Muscle of leg (tissue), 3 donors: ENCODE measurements at regions not wholly inside any gene's neighbourhood (a gene's known extent, or its start where the extent isn't known, plus 50 kb on each side); places are given as distances from the start of the nearest gene placed in this dataset.

ENCODE experiments used
- DNase-seq: peaks from one replicate; pipeline ENCODE4 v3.0.0; 2013
- H3K27ac ChIP-seq: one replicate; pipeline ENCODE4 v1.5.1; 2013; ENCODE audit warnings: mild to moderate bottlenecking, low read length, control low read depth
- H3K27me3 ChIP-seq: one replicate; pipeline ENCODE4 v1.6.1; 2013; ENCODE audit warnings: low read length; ENCODE audit not compliant: control insufficient read depth, insufficient read depth
- H3K36me3 ChIP-seq: one replicate; pipeline ENCODE4 v1.6.1; 2013; ENCODE audit warnings: low read length; ENCODE audit not compliant: control insufficient read depth, insufficient read depth
- H3K4me1 ChIP-seq: one replicate; pipeline ENCODE4 v1.6.1; 2013; ENCODE audit warnings: low read length; ENCODE audit not compliant: control insufficient read depth, insufficient read depth
- H3K4me3 ChIP-seq: one replicate; pipeline ENCODE4 v1.5.1; 2013; ENCODE audit warnings: low read length, control low read depth
- H3K9me3 ChIP-seq: replicated peaks from 2 replicates; pipeline ENCODE4 v1.6.1; 2013; ENCODE audit warnings: low read depth, low read length; ENCODE audit not compliant: control insufficient read depth
- WGBS: methylation state at CpG from one replicate; pipeline ENCODE4 v1.1.5; 2013; ENCODE audit warnings: missing lambda C conversion rate; ENCODE audit not compliant: insufficient coverage; 5-methylcytosine and 5-hydroxymethylcytosine counted together

DNA sequence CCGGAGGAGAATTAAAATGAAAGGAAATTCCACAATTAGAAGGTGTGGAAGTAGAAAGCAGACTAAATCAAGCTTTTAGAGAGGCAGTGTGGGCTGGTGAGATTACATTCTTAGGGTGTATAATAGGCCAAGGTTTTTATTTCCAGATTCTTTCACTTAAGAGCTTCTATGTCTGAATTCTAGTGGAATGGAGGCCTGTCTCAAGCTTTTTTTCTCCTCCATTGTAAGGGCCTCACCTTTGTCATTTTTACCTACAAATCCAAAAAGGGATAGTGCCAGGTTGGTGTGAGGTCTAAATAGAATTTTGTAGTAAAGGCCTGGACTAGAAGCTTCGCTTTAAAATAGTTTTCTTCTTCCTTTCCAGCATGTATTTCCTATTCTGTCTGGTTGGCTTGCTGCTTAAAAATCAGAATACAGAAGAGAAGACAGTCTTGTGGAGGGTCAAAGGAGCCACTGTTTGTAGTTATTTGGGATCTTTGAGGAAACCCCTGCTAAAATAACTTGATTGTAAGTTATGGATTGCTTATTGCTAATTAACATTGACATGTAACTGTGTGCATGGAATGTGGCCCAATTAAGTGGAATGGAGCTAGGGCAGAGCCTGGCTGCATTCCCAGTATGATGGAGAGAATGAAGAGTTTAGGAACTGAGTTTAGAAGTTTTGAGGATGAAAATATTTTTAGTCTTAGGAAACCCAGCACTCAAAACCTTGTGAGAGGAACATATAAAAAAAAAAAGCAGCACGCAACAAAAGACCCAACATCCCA, 162.5 kb upstream of the B3GALT2 start:
- Histone ChIP-seq H3K36me3 (no peaks in the 10 kb centered on the region), H3K4me1 (peaks cover 2% of the 10 kb centered on the region), H3K27ac (peak overlapping the region; percentile 22), H3K4me3 (peak overlapping the region; percentile 3), H3K9me3 (no peaks in the 10 kb centered on the region), H3K27me3 (no peaks in the 10 kb centered on the region)
- WGBS: no CpG with 5 or more reads among the region's 3 CpGs
- no peak for DNase-seq

- no peaks in the 10 kb centered on the region for H3K9me3 ChIP-seq
- no peaks in the 10 kb centered on the region for H3K27me3 ChIP-seq
- DNase-seq: peak; percentile 51
- no peaks in the 10 kb centered on the region for H3K36me3 ChIP-seq
- H3K27ac ChIP-seq: peak overlapping the region; percentile 22
- WGBS: 46% methylated on average over 2 of the region's 6 CpGs
- no peak overlapping the region for H3K4me3 ChIP-seq
- H3K4me1 ChIP-seq: peaks cover 2% of the 10 kb centered on the region
These were observed 161.8 kb upstream of the B3GALT2 start for GRCh38 chr1:193348091-193348768.

GRCh38 chr1:193346085-193346484, 159.7 kb upstream of the B3GALT2 start:
- Histone ChIP-seq H3K4me1 (peaks cover 2% of the 10 kb centered on the region), H3K36me3 (no peaks in the 10 kb centered on the region), H3K9me3 (no peaks in the 10 kb centered on the region), H3K27me3 (no peaks in the 10 kb centered on the region), H3K27ac (no peak overlapping the region), H3K4me3 (no peak overlapping the region)
- DNase-seq: no peak

DNA sequence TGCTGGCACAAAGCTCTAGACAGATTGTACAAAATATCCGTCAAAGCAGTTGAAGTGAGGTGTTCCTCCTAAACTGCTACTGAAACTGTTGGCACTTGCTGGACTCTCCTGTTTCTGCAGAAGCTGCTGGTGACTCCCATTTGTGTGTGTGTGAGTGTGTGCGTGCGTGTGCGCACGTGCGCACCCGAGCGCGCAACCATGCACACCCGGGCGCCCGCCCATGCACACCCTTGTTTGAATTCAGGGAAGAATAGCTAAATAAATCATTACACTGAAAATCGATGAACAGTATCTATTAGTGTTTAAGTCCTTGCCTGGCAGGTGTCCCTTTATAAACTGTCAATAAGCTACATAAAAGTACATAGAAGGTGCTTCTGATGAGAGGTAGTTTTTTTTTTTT, 156.4 kb upstream of the B3GALT2 start:
- no peak for DNase-seq
- WGBS: 100% methylated on average over 1 of the region's 13 CpGs

GRCh38 chr1:193340331-193340730, 153.9 kb upstream of the B3GALT2 start:
- Histone ChIP-seq H3K4me3 (no peak overlapping the region), H3K4me1 (no peaks in the 10 kb centered on the region), H3K27ac (no peak overlapping the region), H3K9me3 (no peaks in the 10 kb centered on the region), H3K36me3 (no peaks in the 10 kb centered on the region), H3K27me3 (no peaks in the 10 kb centered on the region)
- DNase-seq: no peak

More for the DNA sequence above, 156.4 kb upstream of the B3GALT2 start:
- Histone ChIP-seq H3K36me3 (no peaks in the 10 kb centered on the region), H3K4me3 (no peak overlapping the region), H3K4me1 (no peaks in the 10 kb centered on the region), H3K27me3 (no peaks in the 10 kb centered on the region), H3K9me3 (no peaks in the 10 kb centered on the region), H3K27ac (no peak overlapping the region)

- H3K9me3 ChIP-seq: no peaks in the 10 kb centered on the region
- H3K27me3 ChIP-seq: no peaks in the 10 kb centered on the region
- H3K36me3 ChIP-seq: no peaks in the 10 kb centered on the region
- no peak overlapping the region for H3K27ac ChIP-seq
- WGBS: no CpG with 5 or more reads among the region's 4 CpGs
- H3K4me1 ChIP-seq: peaks cover 2% of the 10 kb centered on the region
- H3K4me3 ChIP-seq: no peak overlapping the region
- no peak for DNase-seq
These were observed 153.0 kb upstream of the B3GALT2 start for GRCh38 chr1:193339401-193339800.

DNA sequence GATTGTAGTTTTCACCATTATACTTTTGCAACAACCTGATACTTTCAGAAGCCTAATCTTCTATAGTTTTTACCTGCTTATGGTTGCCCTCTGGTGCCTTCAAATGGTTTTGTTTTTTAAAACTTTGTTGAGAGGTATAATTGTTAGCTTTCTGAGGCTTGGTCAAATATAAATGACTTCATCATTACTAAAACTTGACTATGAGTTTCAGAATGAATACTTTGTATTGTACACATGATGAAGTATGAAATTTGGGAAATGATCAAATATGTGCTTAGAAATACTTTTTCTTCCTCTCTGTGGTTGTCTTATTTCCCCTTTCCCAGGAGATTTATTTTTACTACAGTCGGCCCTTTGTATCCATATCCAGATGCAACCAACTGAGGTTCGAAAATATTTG, 151.8 kb upstream of the B3GALT2 start:
- DNase-seq: peak; percentile 34
- no CpG with 5 or more reads among the region's 2 CpGs for WGBS
- H3K4me1 ChIP-seq: peaks cover 2% of the 10 kb centered on the region
- no peak overlapping the region for H3K4me3 ChIP-seq
- H3K27me3 ChIP-seq: no peaks in the 10 kb centered on the region
- no peaks in the 10 kb centered on the region for H3K36me3 ChIP-seq
- peaks cover 7% of the 10 kb centered on the region for H3K9me3 ChIP-seq
- H3K27ac ChIP-seq: no peak overlapping the region

- DNase-seq: peak; percentile 70
- H3K36me3 ChIP-seq: no peaks in the 10 kb centered on the region
- H3K27ac ChIP-seq: peak overlapping the region; percentile 0
- H3K4me1 ChIP-seq: peaks cover 2% of the 10 kb centered on the region
- WGBS: no CpG with 5 or more reads among the region's 1 CpG
- no peaks in the 10 kb centered on the region for H3K27me3 ChIP-seq
- peaks cover 7% of the 10 kb centered on the region for H3K9me3 ChIP-seq
- H3K4me3 ChIP-seq: no peak overlapping the region
These were observed 149.5 kb upstream of the B3GALT2 start for GRCh38 chr1:193335806-193336428.

- Histone ChIP-seq H3K27ac (no peak overlapping the region), H3K27me3 (no peaks in the 10 kb centered on the region), H3K4me1 (peaks cover 2% of the 10 kb centered on the region), H3K9me3 (peaks cover 10% of the 10 kb centered on the region), H3K36me3 (no peaks in the 10 kb centered on the region), H3K4me3 (no peak overlapping the region)
- no CpG with 5 or more reads among the region's 3 CpGs for WGBS
- DNase-seq: no peak
These were observed 146.8 kb upstream of the B3GALT2 start for GRCh38 chr1:193333166-193333565.

- no CpG with 5 or more reads among the region's 1 CpG for WGBS
- Histone ChIP-seq H3K36me3 (no peaks in the 10 kb centered on the region), H3K4me1 (no peaks in the 10 kb centered on the region), H3K9me3 (peaks cover 3% of the 10 kb centered on the region), H3K4me3 (no peak overlapping the region), H3K27me3 (no peaks in the 10 kb centered on the region), H3K27ac (no peak overlapping the region)
- DNase-seq: no peak
These were observed 139.9 kb upstream of the B3GALT2 start for GRCh38 chr1:193326296-193326695.
